Thyroid gland (tissue), 4 donors: ENCODE measurements at regions not wholly inside any gene's neighbourhood (a gene's known extent, or its start where the extent isn't known, plus 50 kb on each side); places are given as distances from the start of the nearest gene placed in this dataset.

ENCODE experiments used
- POLR2A ChIP-seq, 2 donors: fragments of 450-650 bp; IDR thresholded peaks; one replicate each; pipeline ENCODE4 v1.6.1; 2017; ENCODE audit warnings: antibody characterized with exemption in 2 of 2, mild to moderate bottlenecking in 2 of 2, moderate library complexity in 1 of 2
- TF ChIP-seq, protein P1 (sequence below), 6 experiments: fragments of 200-600 bp in 3 of 6; fragments of 450-650 bp in 3 of 6; sonication (generic) in 3 of 6; IDR thresholded peaks; one replicate each; pipeline ENCODE4 v1.5.1; 2016 to 2019; ENCODE audit warnings: antibody characterized with exemption in 6 of 6, mild to moderate bottlenecking in 2 of 6, inconsistent platforms in 1 of 6, moderate library complexity in 1 of 6

DNA sequence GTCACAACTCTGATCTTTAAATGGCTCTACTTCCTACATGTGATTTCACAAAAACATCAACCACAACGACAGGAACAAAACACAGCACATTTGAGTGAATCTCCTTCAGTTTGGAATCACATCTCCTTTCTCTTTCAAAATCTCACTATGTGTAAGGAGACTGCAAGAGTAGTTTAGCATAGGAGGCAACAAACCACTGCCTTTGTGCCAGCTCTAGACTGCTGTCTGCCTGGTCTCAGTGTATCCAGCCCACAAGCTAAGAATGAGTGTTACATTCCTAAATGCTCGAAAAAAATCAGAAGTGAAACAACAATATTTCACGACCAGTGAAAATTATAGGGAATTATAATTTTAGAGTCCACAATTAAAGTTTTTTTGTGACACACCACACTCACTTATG is 217.0 kb upstream of the STEAP4 start:
- TF ChIP-seq, protein P1, sequence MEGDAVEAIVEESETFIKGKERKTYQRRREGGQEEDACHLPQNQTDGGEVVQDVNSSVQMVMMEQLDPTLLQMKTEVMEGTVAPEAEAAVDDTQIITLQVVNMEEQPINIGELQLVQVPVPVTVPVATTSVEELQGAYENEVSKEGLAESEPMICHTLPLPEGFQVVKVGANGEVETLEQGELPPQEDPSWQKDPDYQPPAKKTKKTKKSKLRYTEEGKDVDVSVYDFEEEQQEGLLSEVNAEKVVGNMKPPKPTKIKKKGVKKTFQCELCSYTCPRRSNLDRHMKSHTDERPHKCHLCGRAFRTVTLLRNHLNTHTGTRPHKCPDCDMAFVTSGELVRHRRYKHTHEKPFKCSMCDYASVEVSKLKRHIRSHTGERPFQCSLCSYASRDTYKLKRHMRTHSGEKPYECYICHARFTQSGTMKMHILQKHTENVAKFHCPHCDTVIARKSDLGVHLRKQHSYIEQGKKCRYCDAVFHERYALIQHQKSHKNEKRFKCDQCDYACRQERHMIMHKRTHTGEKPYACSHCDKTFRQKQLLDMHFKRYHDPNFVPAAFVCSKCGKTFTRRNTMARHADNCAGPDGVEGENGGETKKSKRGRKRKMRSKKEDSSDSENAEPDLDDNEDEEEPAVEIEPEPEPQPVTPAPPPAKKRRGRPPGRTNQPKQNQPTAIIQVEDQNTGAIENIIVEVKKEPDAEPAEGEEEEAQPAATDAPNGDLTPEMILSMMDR (IDR thresholded peaks at IDR 0.05): no peak
- TF ChIP-seq POLR2A (IDR thresholded peaks at IDR 0.05): no peak
